Naive thymus-derived CD4-positive, alpha-beta T cell (primary cell): ENCODE measurements at regions not wholly inside any gene's neighbourhood (a gene's known extent, or its start where the extent isn't known, plus 50 kb on each side); places are given as distances from the start of the nearest gene placed in this dataset.
A peak's percentile ranks its signal among the peaks of the same experiment; 100 is the strongest.

Experiments
- ATAC-seq: fragments of 150-1000 bp; cut with Tn5 transposase; 2 replicates; pipeline ENCODE4 v1.10.0; 2021; ENCODE audit warnings: mild to moderate bottlenecking, moderate library complexity
- CTCF ChIA-PET: fragments of 350-600 bp; sonication (Branson Sonifier 250); formaldehyde crosslinking; loops from one replicate; lab custom pipeline; 2021; ENCODE audit warnings: antibody characterized with exemption; lab: Charles Lee
- POLR2A ChIA-PET: fragments of 350-600 bp; sonication (Branson Sonifier 250); formaldehyde crosslinking; loops from one replicate; lab custom pipeline; 2021; ENCODE audit warnings: antibody characterized with exemption, inconsistent platforms; lab: Charles Lee
- DNase-seq, 9 donors: peaks; one replicate each; pipeline versions ENCODE4 v3.0.0 to v3.0.0-alpha.2; 2020 to 2022; ENCODE audit warnings: mixed read lengths in 1 of 9
- H3K27ac ChIP-seq: one replicate; pipeline ENCODE4 v1.7.0; 2013; ENCODE audit warnings: mild to moderate bottlenecking, low read depth, low read length, moderate library complexity
- H3K27me3 ChIP-seq, 2 donors: one replicate each; pipeline ENCODE4 v1.7.0; 2013; ENCODE audit warnings: low read length in 2 of 2, mild to moderate bottlenecking in 2 of 2, moderate library complexity in 2 of 2; ENCODE audit not compliant: control insufficient read depth in 2 of 2, insufficient read depth in 2 of 2
- H3K36me3 ChIP-seq, 3 experiments: 1 replicate in 2 of 3; 2 replicates in 1 of 3; pipeline ENCODE4 v1.7.0; 2013; ENCODE audit warnings: low read length in 3 of 3, mild to moderate bottlenecking in 3 of 3, moderate library complexity in 1 of 3; ENCODE audit not compliant: insufficient read depth in 3 of 3, control insufficient read depth in 2 of 3
- H3K4me1 ChIP-seq, 2 donors: one replicate each; pipeline ENCODE4 v1.7.0; 2013; ENCODE audit warnings: low read length in 2 of 2, mild to moderate bottlenecking in 2 of 2, moderate library complexity in 1 of 2; ENCODE audit not compliant: control insufficient read depth in 2 of 2, insufficient read depth in 2 of 2
- H3K4me3 ChIP-seq: 2 replicates; pipeline ENCODE4 v1.7.0; 2013; ENCODE audit warnings: mild to moderate bottlenecking, low read length
- H3K9me3 ChIP-seq, 3 experiments: 1 replicate in 2 of 3; 2 replicates in 1 of 3; pipeline ENCODE4 v1.7.0; 2013; ENCODE audit warnings: low read length in 3 of 3; ENCODE audit not compliant: control insufficient read depth in 2 of 3
- H3K27ac Mint-ChIP-seq, 9 donors: one replicate each; pipeline ENCODE4 v1.8.0; 2020 to 2022; ENCODE audit warnings: mixed read lengths in 9 of 9, mild to moderate bottlenecking in 8 of 9, moderate library complexity in 5 of 9, inconsistent platforms in 2 of 9
- H3K27me3 Mint-ChIP-seq, 5 donors: one replicate each; pipeline ENCODE4 v1.8.0; 2021 to 2022; ENCODE audit warnings: mixed read lengths in 5 of 5, mild to moderate bottlenecking in 1 of 5
- H3K36me3 Mint-ChIP-seq, 5 donors: one replicate each; pipeline ENCODE4 v1.8.0; 2020 to 2022; ENCODE audit warnings: mixed read lengths in 5 of 5, mild to moderate bottlenecking in 3 of 5, inconsistent platforms in 1 of 5
- H3K4me1 Mint-ChIP-seq, 7 donors: one replicate each; pipeline ENCODE4 v1.8.0; 2020 to 2022; ENCODE audit warnings: mixed read lengths in 7 of 7, mild to moderate bottlenecking in 3 of 7, inconsistent platforms in 1 of 7
- H3K4me3 Mint-ChIP-seq, 10 donors: one replicate each; pipeline ENCODE4 v1.8.0; 2020 to 2022; ENCODE audit warnings: mild to moderate bottlenecking in 10 of 10, mixed read lengths in 10 of 10, moderate library complexity in 6 of 10, inconsistent platforms in 2 of 10
- H3K9me3 Mint-ChIP-seq, 11 donors: one replicate each; pipeline ENCODE4 v1.8.0; 2020 to 2022; ENCODE audit warnings: mixed read lengths in 11 of 11, mild to moderate bottlenecking in 4 of 11, inconsistent platforms in 1 of 11, moderate library complexity in 1 of 11
- intact Hi-C, 2 donors: fragments of 100-400 bp; cut with micrococcal nuclease; formaldehyde crosslinking; loops; one replicate each; pipeline ENCODE4 v1.15.1; 2023

DNA sequence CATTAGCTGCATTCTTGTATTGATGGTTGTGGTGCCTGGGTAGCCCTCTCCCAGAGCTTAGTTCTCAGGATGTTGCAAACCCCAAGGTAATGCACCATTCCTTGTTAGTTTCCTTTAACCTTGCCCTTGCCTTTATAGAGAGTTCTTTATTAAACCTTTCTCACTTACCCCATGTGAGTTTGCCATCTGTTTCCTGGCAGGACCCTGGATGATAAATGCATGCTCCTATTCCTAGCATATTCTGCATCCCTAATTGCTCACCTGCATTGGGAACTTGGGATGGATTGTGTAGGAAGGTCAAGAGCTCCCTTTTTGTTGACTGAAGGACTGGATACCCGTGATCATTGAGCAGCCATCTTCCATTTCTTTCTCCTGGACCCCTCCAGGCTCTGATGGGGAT lies 59.9 kb upstream of the AP1S2 start:
- peaks cover 0 to 7% (median 0%) of the 10 kb centered on the region in 7 donors for H3K4me1 Mint-ChIP-seq
- no peak overlapping the region for H3K27ac Mint-ChIP-seq
- H3K36me3 ChIP-seq: no peaks in the 10 kb centered on the region
- ATAC-seq (no peak), DNase-seq (no peak)
- H3K9me3 Mint-ChIP-seq: no peaks in the 10 kb centered on the region
- H3K36me3 Mint-ChIP-seq: no peaks in the 10 kb centered on the region
- H3K4me1 ChIP-seq: no peaks in the 10 kb centered on the region
- no peak overlapping the region for H3K4me3 ChIP-seq
- ChIA-PET POLR2A (no interaction called here), CTCF (no interaction called here)
- H3K9me3 ChIP-seq: no peaks in the 10 kb centered on the region
- H3K27me3 Mint-ChIP-seq: peaks cover 0 to 6% (median 3%) of the 10 kb centered on the region in 5 donors
- no peak overlapping the region for H3K27ac ChIP-seq
- no peak overlapping the region for H3K4me3 Mint-ChIP-seq
- no peaks in the 10 kb centered on the region for H3K27me3 ChIP-seq
- intact Hi-C loops: no loop called here

DNA sequence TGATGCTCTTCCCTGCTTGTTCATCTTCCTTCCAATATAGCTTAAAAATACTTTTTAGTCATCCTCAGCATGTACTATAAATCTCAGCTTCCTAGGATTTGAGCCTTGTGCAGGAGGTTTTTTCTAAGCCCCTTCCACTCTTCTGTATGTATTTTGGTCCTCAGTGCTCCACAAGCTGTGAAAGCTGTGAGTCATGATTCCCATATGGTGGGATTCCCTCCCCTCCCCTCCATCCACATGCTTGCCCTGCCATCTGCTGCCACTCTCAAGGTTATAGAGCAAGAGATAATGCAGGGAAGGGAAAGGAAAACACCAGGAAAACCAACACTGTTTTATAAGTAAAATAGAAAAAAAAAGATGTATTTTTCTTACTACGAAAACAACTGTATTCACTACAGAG lies 58.5 kb upstream of the AP1S2 start:
- intact Hi-C loops: loop anchor here in 1 of 2 donors (2.0 kb wide), 1 partner anchor 58 kb away; the partner anchor contains the start of gene AP1S2
- H3K4me3 ChIP-seq: no peak overlapping the region
- no peaks in the 10 kb centered on the region for H3K9me3 ChIP-seq
- ChIA-PET CTCF (no interaction called here), POLR2A (no interaction called here)
- no peak overlapping the region for H3K27ac ChIP-seq
- H3K4me1 ChIP-seq: no peaks in the 10 kb centered on the region
- Mint-ChIP-seq H3K27me3 (peaks cover 0 to 6% (median 3%) of the 10 kb centered on the region in 5 donors), H3K4me1 (peaks cover 0 to 7% (median 0%) of the 10 kb centered on the region in 7 donors), H3K4me3 (no peak overlapping the region), H3K27ac (no peak overlapping the region), H3K9me3 (no peaks in the 10 kb centered on the region), H3K36me3 (no peaks in the 10 kb centered on the region)
- H3K36me3 ChIP-seq: no peaks in the 10 kb centered on the region
- ATAC-seq (no peak), DNase-seq (no peak)
- no peaks in the 10 kb centered on the region for H3K27me3 ChIP-seq

DNA sequence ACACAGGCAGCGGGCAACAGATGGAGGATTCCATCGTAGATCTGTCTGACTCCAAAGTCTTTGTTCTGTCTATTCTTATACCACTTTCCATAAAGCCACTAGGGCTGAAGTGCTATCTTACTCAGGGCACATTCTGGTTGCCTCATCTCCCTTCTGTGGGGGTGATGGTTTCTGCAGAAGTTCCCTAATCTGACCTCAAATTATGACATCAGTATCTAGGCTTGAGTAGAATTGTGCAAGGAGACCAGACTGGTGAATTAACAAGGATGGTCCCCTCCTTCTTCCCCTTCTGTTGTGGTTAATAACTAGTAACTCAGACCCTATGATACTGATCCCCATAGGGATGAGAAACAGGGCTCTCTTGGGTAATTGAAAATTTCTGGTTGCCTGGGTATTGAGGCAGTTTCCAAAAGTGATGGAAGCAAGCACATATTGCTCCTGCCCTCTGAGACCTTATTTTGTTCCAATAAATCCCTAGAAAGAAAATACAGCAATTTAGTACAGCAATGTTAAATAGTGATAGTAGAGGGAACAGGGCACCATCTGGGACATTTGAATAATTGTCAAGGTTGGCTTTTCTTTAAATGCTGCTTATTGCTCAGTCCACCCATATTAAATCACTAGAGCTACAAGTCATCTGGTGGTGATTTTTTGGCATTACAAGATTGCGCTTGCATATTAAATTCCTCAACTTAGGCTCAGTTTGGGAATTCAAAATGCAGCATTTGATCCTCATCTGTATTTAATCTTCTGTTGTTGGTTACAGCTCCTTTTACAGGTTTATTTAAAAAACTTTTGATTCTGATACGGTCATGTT lies 57.3 kb upstream of the AP1S2 start:
- Histone ChIP-seq H3K27me3 (no peaks in the 10 kb centered on the region), H3K4me1 (no peaks in the 10 kb centered on the region), H3K36me3 (no peaks in the 10 kb centered on the region), H3K9me3 (no peaks in the 10 kb centered on the region), H3K4me3 (no peak overlapping the region), H3K27ac (no peak overlapping the region)
- Mint-ChIP-seq H3K4me1 (peaks cover 0 to 5% (median 0%) of the 10 kb centered on the region in 7 donors), H3K4me3 (no peak overlapping the region), H3K9me3 (no peaks in the 10 kb centered on the region), H3K36me3 (no peaks in the 10 kb centered on the region), H3K27ac (no peak overlapping the region), H3K27me3 (peaks cover 0 to 4% (median 0%) of the 10 kb centered on the region in 5 donors)
- ATAC-seq (peak; percentile 88), DNase-seq (no peak)
- CTCF ChIA-PET: no interaction called here
- intact Hi-C loops: loop anchor here in 1 of 2 donors (2.0 kb wide), 1 partner anchor 57 kb away; the partner anchor contains the start of gene AP1S2
- POLR2A ChIA-PET: no interaction called here

DNA sequence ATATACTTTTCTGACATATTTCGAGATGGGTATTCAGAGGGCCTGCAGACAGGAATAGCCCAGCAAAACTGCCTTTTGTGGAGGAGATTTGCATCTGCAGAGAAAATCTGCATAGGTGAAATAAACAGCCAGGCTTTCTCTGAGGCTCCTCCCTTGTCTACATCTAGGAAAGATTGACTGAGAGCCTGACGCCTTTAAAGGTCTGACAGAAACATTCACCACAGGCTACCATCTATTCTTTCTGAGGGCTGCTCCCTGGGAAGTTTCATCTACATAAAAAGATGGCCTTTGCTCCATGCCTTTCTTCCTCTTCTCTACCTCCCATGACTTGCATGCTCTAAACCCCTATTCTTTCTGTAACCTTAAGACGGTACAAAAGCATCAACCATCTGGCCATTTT lies 55.0 kb upstream of the AP1S2 start:
- Mint-ChIP-seq H3K27ac (no peak overlapping the region), H3K27me3 (peaks cover 0 to 4% (median 0%) of the 10 kb centered on the region in 5 donors), H3K36me3 (no peaks in the 10 kb centered on the region), H3K9me3 (no peaks in the 10 kb centered on the region), H3K4me1 (no peaks in the 10 kb centered on the region), H3K4me3 (no peak overlapping the region)
- POLR2A ChIA-PET: no interaction called here
- DNase-seq (no peak), ATAC-seq (no peak)
- no peak overlapping the region for H3K27ac ChIP-seq
- intact Hi-C loops: no loop called here
- H3K36me3 ChIP-seq: no peaks in the 10 kb centered on the region
- CTCF ChIA-PET: no interaction called here
- H3K4me3 ChIP-seq: no peak overlapping the region
- no peaks in the 10 kb centered on the region for H3K9me3 ChIP-seq
- no peaks in the 10 kb centered on the region for H3K27me3 ChIP-seq
- H3K4me1 ChIP-seq: no peaks in the 10 kb centered on the region

DNA sequence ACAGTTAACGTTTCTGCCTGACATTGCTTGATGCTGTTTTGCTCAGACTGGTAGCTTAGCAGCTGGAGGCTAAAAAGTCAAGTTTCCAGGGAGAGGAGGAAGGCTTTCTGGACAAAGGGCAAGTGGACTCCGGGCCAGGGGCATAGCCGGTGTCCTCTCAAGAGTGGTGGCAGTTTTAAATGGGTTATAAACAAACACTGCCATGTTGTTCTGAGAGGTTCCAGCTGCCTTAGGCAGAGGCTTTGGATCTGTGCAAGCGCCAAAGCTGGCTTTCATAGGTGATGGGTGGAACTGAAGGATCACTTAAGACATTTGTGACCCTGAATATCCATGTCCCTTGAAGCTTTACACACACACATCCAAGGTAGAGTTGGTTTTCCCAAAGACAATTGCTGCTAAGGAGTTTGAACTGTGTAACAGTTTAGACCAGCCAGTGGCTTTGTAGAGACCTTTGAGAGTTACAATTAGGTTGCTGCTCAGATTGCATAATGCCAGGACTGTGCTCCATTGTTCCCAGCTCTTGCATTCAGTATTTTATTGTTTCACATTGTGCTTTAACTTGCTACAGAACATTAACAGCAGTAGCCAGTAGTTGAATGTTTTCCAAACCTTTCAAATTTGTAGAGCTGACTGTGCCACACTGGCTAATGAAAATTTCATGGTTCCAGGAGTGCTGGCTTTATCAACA lies 54.1 kb upstream of the AP1S2 start:
- Mint-ChIP-seq H3K27me3 (peaks cover 0 to 4% (median 0%) of the 10 kb centered on the region in 5 donors), H3K4me3 (no peak overlapping the region), H3K9me3 (no peaks in the 10 kb centered on the region), H3K27ac (no peak overlapping the region), H3K4me1 (no peaks in the 10 kb centered on the region), H3K36me3 (no peaks in the 10 kb centered on the region)
- Histone ChIP-seq H3K27ac (no peak overlapping the region), H3K9me3 (no peaks in the 10 kb centered on the region), H3K36me3 (no peaks in the 10 kb centered on the region), H3K27me3 (no peaks in the 10 kb centered on the region), H3K4me3 (no peak overlapping the region), H3K4me1 (no peaks in the 10 kb centered on the region)
- CTCF ChIA-PET: no interaction called here
- POLR2A ChIA-PET: no interaction called here
- ATAC-seq (no peak), DNase-seq (no peak)
- intact Hi-C loops: no loop called here

DNA sequence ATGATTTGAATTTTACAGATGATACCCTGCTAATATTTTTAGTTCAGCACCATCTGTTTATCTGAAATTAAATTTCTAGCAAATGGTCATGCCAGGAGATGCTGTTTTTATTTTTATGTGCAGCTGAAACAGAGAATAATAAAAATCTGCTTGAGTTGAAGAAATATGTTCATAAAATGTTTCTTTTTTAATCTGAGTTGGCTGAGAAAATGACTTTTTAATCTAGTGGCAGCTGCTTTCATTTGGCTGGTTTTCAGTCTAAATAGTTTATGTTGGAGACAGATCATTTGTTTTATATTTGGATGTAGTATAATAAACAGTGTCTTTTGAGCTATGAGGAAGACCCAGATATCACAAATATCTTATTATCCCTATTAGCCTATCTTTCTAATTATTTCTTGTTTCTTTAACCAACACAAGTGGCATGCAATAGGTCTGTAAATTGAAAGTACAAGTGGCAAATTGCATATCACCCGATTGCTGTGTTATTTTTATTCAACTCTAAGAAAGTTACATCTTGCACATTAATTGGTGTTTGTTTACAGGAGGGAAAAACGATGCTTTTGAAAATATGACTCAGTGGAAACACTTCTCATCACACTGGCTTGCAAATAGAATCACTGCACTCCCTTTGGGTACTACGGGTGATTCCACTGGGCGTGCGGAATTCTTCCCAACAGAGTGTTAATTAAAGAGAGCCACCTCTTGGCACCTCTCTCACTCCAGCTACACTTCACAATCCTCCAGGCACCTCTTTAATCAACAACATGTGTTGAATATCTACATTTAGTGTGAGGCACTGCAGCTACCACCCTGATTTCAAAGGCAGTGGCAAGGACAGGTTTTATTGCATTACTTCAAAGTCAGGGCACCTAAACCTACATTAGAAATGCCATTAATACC lies 51.7 kb upstream of the AP1S2 start:
- ChIA-PET CTCF (no interaction called here), POLR2A (no interaction called here)
- Histone ChIP-seq H3K9me3 (no peaks in the 10 kb centered on the region), H3K27me3 (no peaks in the 10 kb centered on the region), H3K36me3 (no peaks in the 10 kb centered on the region), H3K4me3 (no peak overlapping the region), H3K4me1 (no peaks in the 10 kb centered on the region), H3K27ac (no peak overlapping the region)
- Mint-ChIP-seq H3K4me1 (peaks cover 0 to 2% (median 0%) of the 10 kb centered on the region in 7 donors), H3K27me3 (no peaks in the 10 kb centered on the region), H3K36me3 (peaks cover 0 to 4% (median 0%) of the 10 kb centered on the region in 5 donors), H3K4me3 (no peak overlapping the region), H3K27ac (no peak overlapping the region), H3K9me3 (peaks cover 0 to 10% (median 0%) of the 10 kb centered on the region in 11 donors)
- no peak for ATAC-seq
- no peak for DNase-seq
- intact Hi-C loops: no loop called here
